Body of pancreas (tissue), 4 donors: ENCODE measurements at regions not wholly inside any gene's neighbourhood (a gene's known extent, or its start where the extent isn't known, plus 50 kb on each side); places are given as distances from the start of the nearest gene placed in this dataset.

Experiments
- POLR2A ChIP-seq, 3 donors: fragments of 450-650 bp; IDR thresholded peaks; one replicate each; pipeline ENCODE4 v1.6.1; 2016; ENCODE audit warnings: antibody characterized with exemption in 3 of 3, mild to moderate bottlenecking in 2 of 3
- TF ChIP-seq, protein P1 (sequence below), 7 experiments: fragments of 450-650 bp in 4 of 7; fragments of 200-600 bp in 3 of 7; sonication (generic) in 3 of 7; IDR thresholded peaks; one replicate each; pipeline ENCODE4 v1.5.1; 2016 to 2019; ENCODE audit warnings: antibody characterized with exemption in 7 of 7

- TF ChIP-seq, protein P1, sequence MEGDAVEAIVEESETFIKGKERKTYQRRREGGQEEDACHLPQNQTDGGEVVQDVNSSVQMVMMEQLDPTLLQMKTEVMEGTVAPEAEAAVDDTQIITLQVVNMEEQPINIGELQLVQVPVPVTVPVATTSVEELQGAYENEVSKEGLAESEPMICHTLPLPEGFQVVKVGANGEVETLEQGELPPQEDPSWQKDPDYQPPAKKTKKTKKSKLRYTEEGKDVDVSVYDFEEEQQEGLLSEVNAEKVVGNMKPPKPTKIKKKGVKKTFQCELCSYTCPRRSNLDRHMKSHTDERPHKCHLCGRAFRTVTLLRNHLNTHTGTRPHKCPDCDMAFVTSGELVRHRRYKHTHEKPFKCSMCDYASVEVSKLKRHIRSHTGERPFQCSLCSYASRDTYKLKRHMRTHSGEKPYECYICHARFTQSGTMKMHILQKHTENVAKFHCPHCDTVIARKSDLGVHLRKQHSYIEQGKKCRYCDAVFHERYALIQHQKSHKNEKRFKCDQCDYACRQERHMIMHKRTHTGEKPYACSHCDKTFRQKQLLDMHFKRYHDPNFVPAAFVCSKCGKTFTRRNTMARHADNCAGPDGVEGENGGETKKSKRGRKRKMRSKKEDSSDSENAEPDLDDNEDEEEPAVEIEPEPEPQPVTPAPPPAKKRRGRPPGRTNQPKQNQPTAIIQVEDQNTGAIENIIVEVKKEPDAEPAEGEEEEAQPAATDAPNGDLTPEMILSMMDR (IDR thresholded peaks at IDR 0.05): no peak
- TF ChIP-seq POLR2A (IDR thresholded peaks at IDR 0.05): no peak
Measured at GRCh38 chr2:173791502-173791901, 173.7 kb downstream of the SP3 start.
